K562 (cell line): ENCODE measurements at regions not wholly inside any gene's neighbourhood (a gene's known extent, or its start where the extent isn't known, plus 50 kb on each side); places are given as distances from the start of the nearest gene placed in this dataset.

Experiments used
- ATAC-seq: fragments of 200-7000 bp; cut with Tn5 transposase; 3 replicates; pipeline ENCODE4 v1.9.1; 2020; ENCODE audit warnings: moderate library complexity
- BruUV-seq: library from RNA; stranded (reverse); fragments of 400-500 nt; replicated peaks from 2 replicates; lab custom pipeline; 2021; lab: Mats Ljungman, UMichigan
- CTCF ChIA-PET: fragments of 300-600 bp; formaldehyde crosslinking; extraction: SDS; loops from one replicate; lab custom pipeline; 2021; ENCODE audit warnings: low intra/inter-chr PET ratio; lab: Yijun Ruan, JAX
- POLR2A ChIA-PET: fragments of 300-600, 350-650 bp; sonication (Branson Sonifier 250); formaldehyde crosslinking; extraction: SDS; loops from one replicate; lab custom pipeline; 2021; ENCODE audit warnings: antibody characterized with exemption, inconsistent platforms; lab: Yijun Ruan, JAX
- DNase-seq, 4 experiments: peaks; one replicate each; pipeline versions ENCODE4 v3.0.0 to v3.0.0-alpha.2; 2011 to 2018; ENCODE audit warnings: low spot score in 3 of 4, mixed read lengths in 3 of 4; ENCODE audit errors: extremely low read depth in 1 of 4
- FAIRE-seq: peaks from 2 replicates; lab custom pipeline; 2011; peaks lifted over from hg19 to GRCh38; lab: Jason Lieb, UNC
- H2AFZ ChIP-seq: 2 replicates; pipeline ENCODE4 v1.6.0; 2011; ENCODE audit warnings: low read depth, low read length, control low read depth, inconsistent platforms
- H3K27ac ChIP-seq: fragments of 200-600 bp; 3 replicates; pipeline ENCODE4 v1.8.0; 2011; ENCODE audit warnings: low read depth, mild to moderate bottlenecking, control low read depth, inconsistent platforms, low read length, moderate library complexity, mixed read lengths; ENCODE audit errors: extremely low read depth
- H3K27me3 ChIP-seq, 2 experiments: fragments of 300-600 bp in 1 of 2; 2 replicates in 1 of 2; 3 replicates in 1 of 2; pipeline versions ENCODE4 v1.6.0 to v1.8.0; 2011; ENCODE audit warnings: inconsistent platforms in 2 of 2, low read length in 2 of 2, mild to moderate bottlenecking in 1 of 2, mixed read lengths in 1 of 2, moderate library complexity in 1 of 2; ENCODE audit not compliant: control insufficient read depth in 2 of 2, insufficient read depth in 2 of 2
- H3K36me3 ChIP-seq: fragments of 300-600 bp; 3 replicates; pipeline ENCODE4 v1.8.0; 2011; ENCODE audit warnings: mild to moderate bottlenecking, low read length, inconsistent platforms; ENCODE audit not compliant: control insufficient read depth, insufficient read depth
- H3K4me1 ChIP-seq, 2 experiments: fragments of 200-600 bp in 1 of 2; replicated peaks in 1 of 2; 2 replicates in 1 of 2; 3 replicates in 1 of 2; pipeline versions ENCODE4 v1.5.1 to v1.8.0; 2011; ENCODE audit warnings: inconsistent platforms in 2 of 2, low read length in 2 of 2, mild to moderate bottlenecking in 1 of 2, mixed read lengths in 1 of 2, moderate library complexity in 1 of 2; ENCODE audit not compliant: control insufficient read depth in 2 of 2, insufficient read depth in 2 of 2
- H3K4me2 ChIP-seq: 2 replicates; pipeline ENCODE4 v1.6.1; 2011; ENCODE audit warnings: low read length, control low read depth, inconsistent platforms, mixed read lengths; ENCODE audit not compliant: insufficient read depth
- H3K4me3 ChIP-seq: fragments of 200-600 bp; sonication (generic), shearing (Covaris generic); 2 replicates; pipeline ENCODE4 v1.5.1; 2016; ENCODE audit warnings: control low read depth, inconsistent platforms
- H3K79me2 ChIP-seq: fragments of 200-600 bp; 3 replicates; pipeline ENCODE4 v1.8.0; 2011; ENCODE audit warnings: low read length, inconsistent platforms; ENCODE audit not compliant: control insufficient read depth, insufficient read depth
- H3K9ac ChIP-seq, 2 experiments: 2 replicates each; pipeline versions ENCODE4 v1.6.0 to v1.6.1; 2011; ENCODE audit warnings: low read depth in 2 of 2, low read length in 2 of 2, control low read depth in 1 of 2, inconsistent platforms in 1 of 2, mild to moderate bottlenecking in 1 of 2, mixed read lengths in 1 of 2; ENCODE audit not compliant: insufficient read depth in 1 of 2
- H3K9me1 ChIP-seq: one replicate; pipeline ENCODE4 v1.6.0; 2011; ENCODE audit warnings: inconsistent platforms, mild to moderate bottlenecking, low read length, moderate library complexity; ENCODE audit not compliant: control insufficient read depth, insufficient read depth
- H3K9me3 ChIP-seq: replicated peaks from 2 replicates; pipeline ENCODE4 v1.5.1; 2011; ENCODE audit warnings: low read depth, low read length, inconsistent platforms; ENCODE audit not compliant: control insufficient read depth, insufficient read depth
- H4K20me1 ChIP-seq: replicated peaks from 2 replicates; pipeline ENCODE4 v1.6.1; 2011; ENCODE audit warnings: low read length, inconsistent platforms, mixed read lengths; ENCODE audit not compliant: control insufficient read depth, insufficient read depth
- CREBBP ChIP-seq: IDR thresholded peaks from one replicate; pipeline ENCODE4 v1.6.1; 2012; ENCODE audit warnings: low read depth, mild to moderate bottlenecking, control low read depth, inconsistent platforms, low read length
- ESRRA ChIP-seq: fragments of 450-650 bp; IDR thresholded peaks from 2 replicates; pipeline ENCODE4 v1.6.1; 2014; ENCODE audit warnings: low read depth, mild to moderate bottlenecking, moderate library complexity, borderline replicate concordance
- HNRNPLL ChIP-seq: fragments of 200-400 bp; formaldehyde crosslinking; IDR thresholded peaks from 2 replicates; pipeline ENCODE4 v1.6.1; 2017; ENCODE audit warnings: low read length, low read depth, mild to moderate bottlenecking; ENCODE audit not compliant: poor library complexity, severe bottlenecking
- LEF1 ChIP-seq: fragments of 450-650 bp; IDR thresholded peaks from 2 replicates; pipeline ENCODE4 v1.6.1; 2016; ENCODE audit warnings: mild to moderate bottlenecking
- MAFF ChIP-seq: IDR thresholded peaks from 2 replicates; pipeline ENCODE4 v1.6.1; 2012; ENCODE audit warnings: low read length, improper control_type of control experiment
- SREBF1 ChIP-seq: fragments of 150-350 bp; IDR thresholded peaks from 2 replicates; pipeline ENCODE4 v1.6.1; 2014; ENCODE audit warnings: antibody characterized with exemption, low read depth, low read length, borderline replicate concordance
- TCF7L2 ChIP-seq: fragments of 150-350 bp; IDR thresholded peaks from 2 replicates; pipeline ENCODE4 v1.6.1; 2016; ENCODE audit warnings: low read depth, mild to moderate bottlenecking, low read length, moderate library complexity
- ZNF699 ChIP-seq: fragments of 250-450 bp; sonication (Bioruptor Pico); IDR thresholded peaks from 2 replicates; pipeline ENCODE4 v1.8.0; 2021; ENCODE audit warnings: mild to moderate bottlenecking, moderate library complexity; ENCODE audit not compliant: insufficient replicate concordance
- ZNF717 ChIP-seq: fragments of 250-450 bp; sonication (Bioruptor Pico); IDR thresholded peaks from 2 replicates; pipeline ENCODE4 v1.5.0; 2021
- WGBS: fragments of 100-300 bp; shearing (Covaris generic); methylation state at CpG from one replicate; pipeline ENCODE4 v1.1.6; 2016; ENCODE audit warnings: low coverage, mixed read lengths; ENCODE audit not compliant: insufficient coverage; ENCODE audit errors: missing lambda C conversion rate; 5-methylcytosine and 5-hydroxymethylcytosine counted together
- in situ Hi-C: fragments of 300-500 bp; cut with MboI; formaldehyde crosslinking; loops from 4 replicates; pipeline ENCODE4 v1.15.0; 2018; ENCODE audit warnings: inconsistent platforms, mixed read lengths
- intact Hi-C: fragments of 100-400 bp; cut with micrococcal nuclease; formaldehyde crosslinking; loops from 2 replicates; pipeline ENCODE4 v1.14.2; 2022

DNA sequence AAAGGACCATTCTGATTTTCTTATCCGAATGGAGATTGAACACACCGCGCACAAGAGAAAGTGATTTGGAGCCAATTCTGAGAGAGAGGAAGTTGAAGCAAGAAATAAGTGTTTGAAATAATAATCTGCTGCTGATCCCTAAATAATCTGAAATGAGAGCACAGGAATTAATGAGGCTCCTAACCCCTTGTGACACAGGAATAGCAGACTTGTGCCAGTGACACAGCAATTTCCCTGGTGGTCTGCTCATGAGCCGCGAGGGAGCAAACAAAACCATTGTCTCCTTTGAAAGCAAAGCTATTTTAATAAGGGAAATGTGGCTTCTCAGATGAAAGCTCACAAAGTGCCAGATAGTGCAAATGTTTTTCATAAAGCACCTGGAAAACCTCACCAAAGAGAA is 936.1 kb upstream of the WWC1 start:
- Histone ChIP-seq H3K9me3 (no peaks in the 10 kb centered on the region), H3K79me2 (no peaks in the 10 kb centered on the region), H3K27ac (no peak overlapping the region), H3K4me3 (no peak overlapping the region), H3K36me3 (no peaks in the 10 kb centered on the region), H3K9ac (no peak overlapping the region), H3K9me1 (no peaks in the 10 kb centered on the region), H4K20me1 (no peaks in the 10 kb centered on the region), H3K4me1 (no peaks in the 10 kb centered on the region), H2AFZ (no peak overlapping the region), H3K4me2 (no peak overlapping the region), H3K27me3 (no peaks in the 10 kb centered on the region)
- intact Hi-C loops (no loop called here), in situ Hi-C loops (no loop called here)
- ChIA-PET POLR2A (no interaction called here), CTCF (no interaction called here)
- 0% methylated on average over 5 of the region's 5 CpGs for WGBS
- no peak for ATAC-seq
- FAIRE-seq: no peak
- DNase-seq: no peak
- TF ChIP-seq MAFF (no peak), ZNF717 (no peak), ZNF699 (CRISPR knock-in tag) (no peak), SREBF1 (no peak), TCF7L2 (no peak), ESRRA (no peak), CREBBP (no peak), LEF1 (no peak), HNRNPLL (no peak)
- BruUV-seq: no TSS peak
